ENCODE measurements at regions not wholly inside any gene's neighbourhood (a gene's known extent, or its start where the extent isn't known, plus 50 kb on each side); places are given as distances from the start of the nearest gene placed in this dataset.

DNA sequence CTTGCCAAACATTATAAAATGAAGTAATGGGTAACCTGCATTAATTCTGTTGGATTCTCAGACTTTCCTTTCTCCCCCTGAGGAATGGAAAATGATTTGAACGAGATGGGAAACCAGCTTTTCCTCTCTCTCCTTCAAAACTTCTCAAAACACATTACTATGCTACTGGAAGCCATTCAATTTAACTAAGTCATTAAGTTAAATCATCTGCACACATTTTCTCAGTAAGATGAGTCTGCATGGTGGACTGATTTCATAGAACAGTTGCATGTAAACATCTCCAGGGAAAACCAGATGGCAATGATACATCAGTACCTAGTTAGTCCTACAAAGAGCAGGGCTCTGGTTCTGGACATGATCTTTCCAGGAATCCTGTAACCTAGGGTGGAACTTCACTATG, 59.9 kb downstream of the BMP4 start:
- in situ Hi-C loops (cut with HindIII; ENCODE audit: low pct_unique_long_range_greater_than_20kb, low sequenced_read_pairs): no loop called here
- DNase-seq (ENCODE audit: low read depth, low spot score): no peak

DNA sequence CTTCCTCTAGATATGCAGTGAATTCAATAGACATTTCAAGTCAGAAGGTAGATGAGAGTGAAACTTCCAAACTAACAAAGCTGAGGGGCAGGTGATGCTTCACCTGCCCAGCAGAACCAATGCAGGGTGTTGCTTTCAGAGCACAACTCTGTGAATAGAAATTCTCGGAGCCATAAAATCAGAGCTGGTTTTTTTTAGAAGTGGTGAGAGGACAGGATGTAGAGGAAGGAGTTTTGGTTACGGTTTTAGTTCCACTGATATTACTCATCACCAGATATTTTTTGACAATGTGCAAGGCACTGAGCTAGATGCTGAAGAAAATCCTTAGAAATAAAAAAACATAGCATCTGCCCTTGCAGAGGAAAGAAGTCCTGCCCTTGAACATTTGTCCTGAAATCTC, 62.2 kb downstream of the BMP4 start:
- no peak for DNase-seq (ENCODE audit: low read depth, low spot score)
- in situ Hi-C loops (cut with HindIII; ENCODE audit: low pct_unique_long_range_greater_than_20kb, low sequenced_read_pairs): no loop called here

DNA sequence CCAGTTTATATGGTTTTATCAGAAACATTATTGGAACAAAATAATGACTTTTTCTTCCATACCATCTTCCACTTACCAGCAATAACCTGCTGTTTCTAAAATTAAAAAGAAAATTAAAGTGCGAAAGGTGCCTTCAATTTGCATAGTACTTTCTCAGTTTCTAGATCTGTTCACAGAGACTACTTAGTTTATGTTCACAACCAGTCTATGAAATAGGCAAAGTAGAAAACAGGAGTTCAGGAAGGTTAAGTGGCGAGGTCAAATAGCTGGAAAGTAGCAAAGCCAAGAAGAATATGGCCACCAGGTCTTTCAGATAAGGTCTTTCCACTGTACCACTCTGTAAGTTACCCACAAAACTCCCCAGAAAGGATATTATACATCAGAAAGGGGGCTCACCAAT, 63.3 kb downstream of the BMP4 start:
- in situ Hi-C loops (cut with HindIII; ENCODE audit: low pct_unique_long_range_greater_than_20kb, low sequenced_read_pairs): no loop called here

DNA sequence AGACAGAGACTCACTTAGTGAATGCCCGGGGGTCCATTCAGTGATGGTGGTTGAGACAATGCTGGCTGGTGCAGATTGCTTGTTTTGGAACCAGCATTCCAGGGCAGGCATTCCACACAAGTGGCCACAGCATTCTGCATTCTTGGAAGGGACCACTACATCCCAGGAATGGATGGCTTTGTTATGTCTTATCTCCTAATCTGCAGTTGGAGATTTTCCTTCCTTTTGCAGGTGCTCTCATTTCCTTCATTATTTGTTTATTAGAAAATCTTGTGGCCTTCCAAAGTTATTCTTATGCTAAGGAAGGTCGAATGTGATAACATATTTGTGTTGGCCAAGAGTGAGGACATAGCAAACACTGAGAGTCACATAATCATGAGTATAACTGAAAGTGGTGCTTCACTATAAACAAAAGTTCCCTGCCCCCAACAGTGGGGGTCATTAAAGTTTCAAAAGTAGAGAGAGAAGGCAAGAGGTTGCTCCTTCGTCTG, 66.0 kb downstream of the BMP4 start:
- in situ Hi-C loops (cut with HindIII; ENCODE audit: low pct_unique_long_range_greater_than_20kb, low sequenced_read_pairs): no loop called here
- DNase-seq (ENCODE audit: low read depth, low spot score): no peak

More for the DNA sequence above, 63.3 kb downstream of the BMP4 start:
- DNase-seq (ENCODE audit: low read depth, low spot score): no peak

DNA sequence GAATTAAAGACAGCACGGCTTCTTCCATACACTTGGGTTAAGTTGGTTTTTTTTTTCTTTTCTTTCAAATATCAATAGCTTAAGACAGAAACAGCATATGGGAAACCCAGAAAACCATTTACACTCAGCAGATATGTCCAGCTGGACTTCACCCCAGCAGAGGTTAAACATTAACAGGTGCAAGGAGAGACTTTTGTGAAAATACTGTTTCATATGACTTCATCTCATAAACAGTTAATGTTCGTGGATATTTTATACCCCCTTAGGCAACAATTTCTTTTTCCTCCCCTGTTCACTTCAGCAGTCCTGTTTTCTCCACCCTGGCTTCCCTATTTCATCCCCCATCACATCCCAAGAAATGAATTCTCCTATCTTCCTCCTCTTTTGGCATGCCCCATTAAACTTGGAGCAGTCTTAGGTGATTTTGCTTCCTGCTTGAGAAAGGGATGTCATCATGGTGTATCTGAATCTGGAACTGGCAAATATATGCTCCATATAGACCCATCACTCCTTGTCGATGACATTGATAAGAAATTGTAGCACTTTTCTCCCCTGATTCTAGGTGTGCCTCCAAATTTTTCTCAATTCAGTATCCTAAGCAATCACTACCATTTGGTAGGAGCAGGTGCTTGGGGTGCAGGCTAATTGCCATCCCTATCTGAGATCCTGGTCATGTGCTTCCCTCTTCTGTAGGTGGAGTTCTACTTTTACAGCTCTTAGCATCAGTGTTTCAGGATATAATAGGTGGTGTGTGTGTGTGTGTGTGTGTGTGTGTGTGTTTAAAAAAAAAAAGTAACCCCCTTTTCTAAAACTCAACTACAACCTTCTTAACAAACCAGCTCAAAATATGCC, 67.9 kb downstream of the BMP4 start:
- no peak for DNase-seq (ENCODE audit: low read depth, low spot score)
- in situ Hi-C loops (cut with HindIII; ENCODE audit: low pct_unique_long_range_greater_than_20kb, low sequenced_read_pairs): no loop called here

DNA sequence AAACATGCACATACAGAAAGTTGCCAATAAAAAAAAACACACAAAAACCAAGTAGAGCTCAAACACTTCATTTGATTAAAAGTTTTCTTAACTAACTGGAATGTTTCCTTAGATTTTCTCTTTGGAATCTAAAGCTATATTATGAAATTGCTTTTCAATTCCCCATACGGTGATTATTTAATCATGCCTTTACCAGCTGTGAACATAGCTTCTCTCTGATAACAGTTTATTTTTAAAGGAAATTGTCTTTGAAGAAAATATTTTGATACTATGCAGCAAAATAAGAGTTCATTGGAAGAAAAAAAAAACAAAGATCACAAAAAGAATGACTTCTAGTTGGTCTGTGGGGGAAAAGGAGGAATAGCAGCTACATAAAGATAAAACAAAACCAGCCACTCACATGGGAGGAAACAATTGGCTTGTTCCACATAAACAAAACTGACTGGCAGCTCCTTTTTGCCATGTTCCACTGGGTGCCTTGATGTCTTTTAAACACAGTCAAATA, 71.4 kb downstream of the BMP4 start:
- DNase-seq (ENCODE audit: low read depth, low spot score): no peak

DNA sequence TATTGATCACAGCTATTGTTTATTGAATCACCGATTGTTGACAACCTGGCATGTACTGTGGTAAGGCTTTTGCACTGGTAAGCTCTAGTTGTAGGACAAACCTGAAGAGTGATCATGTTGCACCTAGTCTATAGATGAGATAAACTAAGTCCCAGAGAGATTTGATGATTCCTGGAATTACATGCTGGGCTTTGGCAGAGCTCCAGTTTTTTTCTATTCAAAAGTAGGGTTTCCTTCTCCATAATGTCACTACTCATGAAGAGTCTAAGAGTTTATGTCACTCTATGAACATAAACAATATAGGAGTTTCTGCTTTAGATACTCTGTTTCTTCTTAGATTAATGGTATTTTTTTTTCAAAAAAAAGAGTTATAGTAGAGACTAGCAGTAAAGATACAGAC, 72.0 kb downstream of the BMP4 start:
- in situ Hi-C loops (cut with HindIII; ENCODE audit: low pct_unique_long_range_greater_than_20kb, low sequenced_read_pairs): no loop called here
- no peak for DNase-seq (ENCODE audit: low read depth, low spot score)

More for the DNA sequence above, 71.4 kb downstream of the BMP4 start:
- in situ Hi-C loops (cut with HindIII; ENCODE audit: low pct_unique_long_range_greater_than_20kb, low sequenced_read_pairs): no loop called here

DNA sequence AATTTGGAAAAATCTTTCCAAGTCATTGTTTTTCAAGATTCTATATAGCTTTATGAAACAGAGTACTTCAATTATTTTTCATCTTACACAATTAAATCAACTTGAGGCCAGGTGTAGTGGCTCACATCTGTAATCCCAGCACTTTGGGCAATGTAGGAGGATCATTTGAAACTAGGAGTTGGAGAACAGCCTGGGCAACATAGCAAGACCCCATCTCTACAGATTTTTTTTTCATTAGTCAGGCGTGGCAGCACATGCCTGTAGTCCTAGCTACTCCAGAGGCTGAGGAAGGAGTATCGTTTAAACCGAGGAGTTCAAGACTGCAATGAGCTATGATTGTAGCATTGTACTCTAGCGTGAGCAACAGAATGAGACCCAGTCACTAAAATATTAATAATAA, 72.9 kb downstream of the BMP4 start:
- in situ Hi-C loops (cut with HindIII; ENCODE audit: low pct_unique_long_range_greater_than_20kb, low sequenced_read_pairs): no loop called here
- DNase-seq (ENCODE audit: low read depth, low spot score): no peak

DNA sequence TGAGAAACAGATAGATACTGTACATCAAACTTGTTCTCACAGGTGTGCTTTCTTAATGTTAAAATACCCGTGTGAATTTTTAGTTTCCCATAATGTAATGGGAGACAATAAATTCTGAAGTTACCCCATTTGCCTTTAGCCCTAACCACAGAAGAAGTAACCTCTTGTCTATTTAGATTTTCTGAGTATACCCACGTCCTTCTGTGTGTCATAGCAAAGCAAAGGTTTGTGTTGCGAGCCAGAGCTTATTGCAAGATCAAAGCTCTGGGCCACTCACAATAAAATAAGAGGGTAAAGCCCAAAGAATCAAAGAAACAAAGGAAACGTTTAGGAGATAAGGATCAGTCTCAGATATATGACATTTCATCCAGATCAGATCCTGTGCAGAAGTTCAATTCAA, 73.9 kb downstream of the BMP4 start:
- in situ Hi-C loops (cut with HindIII; ENCODE audit: low pct_unique_long_range_greater_than_20kb, low sequenced_read_pairs): no loop called here
- DNase-seq (ENCODE audit: low read depth, low spot score): no peak

DNA sequence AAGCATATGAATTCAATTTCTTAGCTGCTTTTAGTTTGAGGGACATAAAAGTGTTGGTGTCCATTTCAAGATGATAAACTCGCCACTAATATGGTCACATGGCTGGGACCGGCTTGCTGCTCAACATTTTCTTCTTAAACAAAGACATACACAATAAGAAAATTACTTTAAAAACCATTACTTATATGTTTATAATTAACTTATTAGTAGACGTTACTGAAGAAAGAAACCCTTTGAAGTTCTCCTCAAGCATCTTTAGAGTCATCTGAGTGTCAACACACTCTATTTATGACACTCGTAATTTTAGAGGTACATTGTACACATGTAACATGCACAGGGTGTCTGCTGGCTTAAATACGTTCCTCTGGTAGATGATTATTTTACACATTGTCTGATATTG, 74.7 kb downstream of the BMP4 start:
- DNase-seq (ENCODE audit: low read depth, low spot score): no peak
- in situ Hi-C loops (cut with HindIII; ENCODE audit: low pct_unique_long_range_greater_than_20kb, low sequenced_read_pairs): no loop called here

DNA sequence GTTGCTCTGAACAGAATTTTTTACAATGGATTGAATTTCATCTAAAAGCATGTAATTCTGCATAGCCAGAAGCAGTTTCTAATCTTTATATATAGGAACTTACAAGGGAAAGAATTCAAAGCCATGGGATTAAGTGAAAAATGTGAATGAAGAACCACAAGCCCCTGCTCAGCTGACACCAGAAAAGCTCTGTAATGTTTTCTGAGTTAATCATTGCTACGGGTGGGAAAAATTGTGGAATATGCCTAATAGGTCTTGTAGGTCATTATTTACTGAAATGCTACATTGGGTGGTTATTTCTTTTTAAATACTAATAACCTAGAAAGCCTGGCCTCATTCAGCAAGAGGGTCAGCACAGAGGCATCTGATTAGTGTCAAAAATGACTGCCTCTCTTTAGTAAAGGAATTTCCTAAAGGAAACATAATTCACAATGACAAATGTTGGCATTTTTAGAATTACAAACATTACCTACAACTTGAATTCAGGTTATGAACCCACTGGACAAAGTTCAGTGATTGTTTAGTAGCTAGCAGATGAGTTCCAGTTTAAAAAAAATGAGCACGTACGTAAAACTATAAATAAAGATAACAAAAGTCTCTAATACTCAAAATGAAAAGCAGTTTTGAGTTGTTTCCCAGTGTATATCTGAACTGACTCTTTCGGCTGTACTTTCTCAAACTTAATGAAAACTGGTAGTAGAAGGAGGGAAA, 75.3 kb downstream of the BMP4 start:
- no peak for DNase-seq (ENCODE audit: low read depth, low spot score)
- in situ Hi-C loops (cut with HindIII; ENCODE audit: low pct_unique_long_range_greater_than_20kb, low sequenced_read_pairs): no loop called here

DNA sequence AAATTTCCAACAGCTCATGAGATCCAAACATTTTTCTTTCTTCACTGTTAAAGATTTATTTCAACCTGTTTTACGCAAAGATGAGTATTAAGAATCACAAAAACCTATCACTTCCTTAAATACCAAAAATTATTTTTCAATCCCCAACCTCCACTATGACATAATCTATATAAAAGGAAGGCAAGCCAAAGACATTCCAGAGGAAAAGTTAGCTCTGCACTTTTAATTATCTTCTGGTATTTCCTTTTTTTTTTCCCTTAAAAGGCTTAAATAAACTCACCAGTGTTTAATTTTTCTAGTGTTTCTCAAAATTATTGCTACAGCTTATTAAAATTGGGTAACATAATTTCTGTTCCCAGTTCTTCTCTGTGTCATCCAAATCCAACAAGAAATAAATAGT, 75.9 kb downstream of the BMP4 start:
- no peak for DNase-seq (ENCODE audit: low read depth, low spot score)
- in situ Hi-C loops (cut with HindIII; ENCODE audit: low pct_unique_long_range_greater_than_20kb, low sequenced_read_pairs): no loop called here

DNA sequence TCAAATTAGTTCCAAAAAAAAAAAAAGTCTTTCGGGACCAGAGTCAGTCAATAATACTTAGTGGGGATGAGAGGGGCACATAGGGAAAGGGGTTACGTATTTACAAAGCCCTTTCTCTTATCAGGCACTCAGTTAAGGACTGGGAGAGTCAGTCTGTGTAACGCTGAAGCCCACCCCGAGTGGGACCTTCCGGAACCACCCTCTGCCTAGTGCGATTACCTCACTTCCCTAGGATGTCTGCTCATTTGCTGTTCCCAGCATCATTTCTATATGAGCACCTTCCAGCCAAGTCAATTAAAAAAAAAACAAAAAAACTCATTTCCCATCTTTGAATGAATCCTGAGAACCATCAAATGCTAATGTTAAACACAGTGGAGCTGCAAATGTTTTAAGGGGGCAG, 76.9 kb downstream of the BMP4 start:
- in situ Hi-C loops (cut with HindIII; ENCODE audit: low pct_unique_long_range_greater_than_20kb, low sequenced_read_pairs): no loop called here

DNA sequence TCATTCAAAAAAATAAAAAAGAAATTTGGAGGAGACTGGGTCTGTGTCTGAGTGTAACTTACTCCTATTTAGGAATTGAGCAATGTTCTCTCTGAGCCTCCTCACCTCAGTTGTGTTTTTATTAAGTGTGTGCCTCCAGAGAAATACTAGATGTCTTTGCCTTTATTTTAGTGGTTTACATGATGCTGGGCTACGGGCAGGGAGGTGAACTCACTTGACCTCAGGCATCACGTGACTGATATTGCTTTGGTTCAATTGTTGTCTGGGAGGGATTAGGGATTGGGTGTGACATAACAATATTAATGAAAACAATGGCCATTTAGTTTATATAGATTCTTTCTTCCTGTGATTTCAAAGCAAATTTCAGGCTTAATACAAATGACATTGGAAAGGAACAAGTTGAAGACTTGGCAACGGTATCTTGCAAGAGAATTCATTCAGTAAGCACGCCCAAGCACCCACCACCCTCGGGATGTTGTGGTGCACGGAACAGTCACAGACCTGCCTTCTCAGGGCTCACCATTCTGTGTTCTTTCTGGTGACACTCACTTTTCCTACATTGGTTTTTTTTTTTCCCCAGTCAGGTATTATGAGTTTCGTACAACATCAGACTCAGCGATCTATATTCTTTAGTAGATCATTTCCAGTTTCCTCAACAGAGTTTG, 77.5 kb downstream of the BMP4 start:
- in situ Hi-C loops (cut with HindIII; ENCODE audit: low pct_unique_long_range_greater_than_20kb, low sequenced_read_pairs): no loop called here
- no peak for DNase-seq (ENCODE audit: low read depth, low spot score)

More for the DNA sequence above, 76.9 kb downstream of the BMP4 start:
- DNase-seq (ENCODE audit: low read depth, low spot score): no peak

DNA sequence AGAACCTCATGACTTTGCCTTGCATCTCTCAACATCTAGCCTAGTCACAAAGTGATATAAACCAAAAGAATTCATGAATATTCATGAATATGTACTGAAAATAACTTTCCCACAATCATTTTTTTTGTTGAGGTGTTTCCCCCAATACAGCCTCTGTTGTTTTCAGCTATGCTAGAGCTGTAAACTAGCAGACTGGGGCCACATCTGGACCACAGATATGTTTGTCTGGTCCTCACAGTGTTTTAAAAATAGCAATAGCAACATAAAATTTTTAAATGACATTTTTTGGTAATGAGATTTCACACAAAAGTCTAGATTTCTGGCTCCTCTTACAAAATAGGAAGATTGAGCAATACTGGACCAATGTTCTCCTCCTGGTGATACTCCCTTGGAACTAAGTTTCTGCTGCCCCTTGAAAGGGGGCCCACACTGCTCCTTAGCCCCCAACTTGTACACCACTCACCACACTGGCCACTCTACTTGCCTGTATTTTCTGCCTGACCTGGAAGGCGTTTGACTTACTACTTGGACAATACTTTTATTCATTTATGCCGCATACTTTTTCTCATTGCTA, 81.2 kb downstream of the BMP4 start:
- no peak for DNase-seq (ENCODE audit: low read depth, low spot score)
- in situ Hi-C loops (cut with HindIII; ENCODE audit: low pct_unique_long_range_greater_than_20kb, low sequenced_read_pairs): no loop called here

DNA sequence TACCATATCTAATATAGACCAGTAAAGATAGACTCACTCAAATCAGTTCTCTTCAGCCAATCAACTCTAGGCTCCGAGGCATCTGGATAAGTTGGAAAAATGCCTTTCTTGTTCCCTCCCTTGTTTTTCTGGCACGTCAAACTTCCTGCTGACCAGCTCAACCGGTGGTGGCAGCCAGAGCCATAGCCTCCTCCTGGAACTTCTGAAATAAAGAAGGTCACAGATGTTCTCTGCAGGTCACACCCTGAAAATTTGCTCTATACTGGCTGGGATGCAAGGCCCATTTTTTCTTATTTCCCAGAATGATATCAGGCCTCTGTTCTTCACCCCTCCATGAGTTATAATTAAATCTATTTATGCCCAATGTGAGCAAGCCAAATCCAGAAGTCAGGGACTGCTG, 81.9 kb downstream of the BMP4 start:
- in situ Hi-C loops (cut with HindIII; ENCODE audit: low pct_unique_long_range_greater_than_20kb, low sequenced_read_pairs): no loop called here
- DNase-seq (ENCODE audit: low read depth, low spot score): no peak

DNA sequence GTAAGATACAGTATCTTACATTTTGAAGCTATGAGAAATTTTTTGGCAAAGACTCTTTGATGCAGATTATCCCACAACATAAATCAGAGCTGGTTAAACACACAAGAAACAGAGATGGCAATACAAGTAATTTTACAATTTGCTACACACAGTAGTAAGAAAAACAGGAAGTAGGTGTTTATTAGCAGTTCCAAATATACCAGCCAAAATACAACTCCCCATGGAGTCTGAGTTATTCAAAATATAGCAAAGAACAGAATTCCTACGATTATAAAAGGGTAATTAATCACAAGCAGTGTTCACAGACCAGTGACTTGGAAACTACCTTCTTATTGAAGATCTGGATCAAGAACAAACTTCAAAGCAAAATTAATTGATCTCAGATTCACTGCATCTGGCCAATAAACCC, 83.9 kb downstream of the BMP4 start:
- DNase-seq (ENCODE audit: low read depth, low spot score): no peak
- in situ Hi-C loops (cut with HindIII; ENCODE audit: low pct_unique_long_range_greater_than_20kb, low sequenced_read_pairs): no loop called here

DNA sequence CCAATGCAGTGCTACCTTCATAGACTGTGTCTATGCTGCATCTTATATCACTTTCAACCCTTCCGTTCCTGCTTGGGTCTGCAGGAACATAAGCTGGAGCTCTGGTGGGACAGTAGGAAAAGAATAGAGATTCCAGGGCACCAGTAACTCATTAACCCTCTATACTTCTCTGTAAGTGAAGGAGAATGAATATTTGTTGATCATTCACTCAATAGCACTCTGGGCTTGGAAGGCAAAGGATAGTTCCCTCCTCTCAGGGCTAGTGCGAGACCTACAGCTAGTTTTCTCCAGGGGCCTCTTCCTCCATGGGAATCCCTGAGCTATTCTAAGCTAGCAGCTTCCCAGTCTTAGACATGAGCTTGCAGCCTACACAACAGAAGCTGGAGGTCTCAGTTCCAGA, 84.7 kb downstream of the BMP4 start:
- in situ Hi-C loops (cut with HindIII; ENCODE audit: low pct_unique_long_range_greater_than_20kb, low sequenced_read_pairs): no loop called here
- DNase-seq (ENCODE audit: low read depth, low spot score): no peak
